Activated T-helper 17 cell treated with anti-CD3 and anti-CD28 coated beads, Interleukin-2, amount 50 U/mL, for 72 hours (primary cell): ENCODE measurements at regions not wholly inside any gene's neighbourhood (a gene's known extent, or its start where the extent isn't known, plus 50 kb on each side); places are given as distances from the start of the nearest gene placed in this dataset.

ENCODE experiments used
- ATAC-seq: fragments of 150-1000 bp; cut with Tn5 transposase; replicated peaks from 2 replicates; pipeline ENCODE4 v1.10.0; 2021; ENCODE audit warnings: mild to moderate bottlenecking, moderate library complexity
- H3K27ac Mint-ChIP-seq: one replicate; pipeline ENCODE4 v1.8.0; 2022; ENCODE audit warnings: mixed read lengths
- H3K27me3 Mint-ChIP-seq: one replicate; pipeline ENCODE4 v1.8.0; 2022; ENCODE audit warnings: mixed read lengths
- H3K36me3 Mint-ChIP-seq: one replicate; pipeline ENCODE4 v1.8.0; 2022; ENCODE audit warnings: low read depth, mild to moderate bottlenecking, mixed read lengths
- H3K4me1 Mint-ChIP-seq: one replicate; pipeline ENCODE4 v1.8.0; 2022; ENCODE audit warnings: mixed read lengths
- H3K4me3 Mint-ChIP-seq: one replicate; pipeline ENCODE4 v1.8.0; 2022; ENCODE audit warnings: mild to moderate bottlenecking, mixed read lengths
- H3K9me3 Mint-ChIP-seq: one replicate; pipeline ENCODE4 v1.8.0; 2022; ENCODE audit warnings: mixed read lengths

- no peaks in the 10 kb centered on the region for H3K4me1 Mint-ChIP-seq
- H3K27me3 Mint-ChIP-seq: peaks cover 18% of the 10 kb centered on the region
- no peak overlapping the region for H3K4me3 Mint-ChIP-seq
- H3K36me3 Mint-ChIP-seq: no peaks in the 10 kb centered on the region
- no peak for ATAC-seq
- no peak overlapping the region for H3K27ac Mint-ChIP-seq
- H3K9me3 Mint-ChIP-seq: no peaks in the 10 kb centered on the region
Measured at GRCh38 chr20:51312480-51312783, 230.1 kb downstream of the NFATC2 start.

- Mint-ChIP-seq H3K4me3 (no peak overlapping the region), H3K9me3 (no peaks in the 10 kb centered on the region), H3K27ac (no peak overlapping the region), H3K4me1 (no peaks in the 10 kb centered on the region), H3K27me3 (peaks cover 18% of the 10 kb centered on the region), H3K36me3 (no peaks in the 10 kb centered on the region)
- ATAC-seq: no peak
Measured at GRCh38 chr20:51311636-51312479, 230.7 kb downstream of the NFATC2 start.

GRCh38 chr20:51310216-51310615 lies 232.3 kb downstream of the NFATC2 start:
- Mint-ChIP-seq H3K9me3 (no peaks in the 10 kb centered on the region), H3K4me1 (no peaks in the 10 kb centered on the region), H3K27me3 (peaks cover 16% of the 10 kb centered on the region), H3K36me3 (no peaks in the 10 kb centered on the region), H3K4me3 (no peak overlapping the region), H3K27ac (no peak overlapping the region)
- no peak for ATAC-seq

- ATAC-seq: no peak
- Mint-ChIP-seq H3K4me3 (no peak overlapping the region), H3K27me3 (peaks cover 14% of the 10 kb centered on the region), H3K36me3 (no peaks in the 10 kb centered on the region), H3K9me3 (no peaks in the 10 kb centered on the region), H3K4me1 (no peaks in the 10 kb centered on the region), H3K27ac (no peak overlapping the region)
Measured at GRCh38 chr20:51309128-51309527, 233.4 kb downstream of the NFATC2 start.

- Mint-ChIP-seq H3K36me3 (no peaks in the 10 kb centered on the region), H3K27me3 (peaks cover 14% of the 10 kb centered on the region), H3K27ac (no peak overlapping the region), H3K4me3 (no peak overlapping the region), H3K4me1 (no peaks in the 10 kb centered on the region), H3K9me3 (no peaks in the 10 kb centered on the region)
- peak; percentile 96 for ATAC-seq
Measured at GRCh38 chr20:51306521-51307358, 235.8 kb downstream of the NFATC2 start.

- no peaks in the 10 kb centered on the region for H3K9me3 Mint-ChIP-seq
- no peak overlapping the region for H3K4me3 Mint-ChIP-seq
- no peaks in the 10 kb centered on the region for H3K4me1 Mint-ChIP-seq
- H3K27ac Mint-ChIP-seq: no peak overlapping the region
- H3K36me3 Mint-ChIP-seq: no peaks in the 10 kb centered on the region
- ATAC-seq: no peak
- peaks cover 14% of the 10 kb centered on the region for H3K27me3 Mint-ChIP-seq
Measured at GRCh38 chr20:51306081-51306480, 236.4 kb downstream of the NFATC2 start.

GRCh38 chr20:51305316-51306052 lies 237.0 kb downstream of the NFATC2 start:
- Mint-ChIP-seq H3K27ac (no peak overlapping the region), H3K9me3 (no peaks in the 10 kb centered on the region), H3K4me3 (no peak overlapping the region), H3K4me1 (no peaks in the 10 kb centered on the region), H3K36me3 (no peaks in the 10 kb centered on the region), H3K27me3 (peaks cover 12% of the 10 kb centered on the region)
- no peak for ATAC-seq

- no peaks in the 10 kb centered on the region for H3K9me3 Mint-ChIP-seq
- no peak overlapping the region for H3K27ac Mint-ChIP-seq
- no peaks in the 10 kb centered on the region for H3K36me3 Mint-ChIP-seq
- H3K4me1 Mint-ChIP-seq: no peaks in the 10 kb centered on the region
- ATAC-seq: no peak
- H3K27me3 Mint-ChIP-seq: peaks cover 5% of the 10 kb centered on the region
- H3K4me3 Mint-ChIP-seq: no peak overlapping the region
Measured at GRCh38 chr20:51303731-51304670, 238.5 kb downstream of the NFATC2 start.

- no peak for ATAC-seq
- H3K27me3 Mint-ChIP-seq: peaks cover 6% of the 10 kb centered on the region
Measured at GRCh38 chr20:51301026-51301425, 241.5 kb downstream of the NFATC2 start.

GRCh38 chr20:51300104-51300503 lies 242.4 kb downstream of the NFATC2 start:
- peaks cover 10% of the 10 kb centered on the region for H3K27me3 Mint-ChIP-seq
- no peaks in the 10 kb centered on the region for H3K36me3 Mint-ChIP-seq
- no peak overlapping the region for H3K27ac Mint-ChIP-seq
- no peaks in the 10 kb centered on the region for H3K9me3 Mint-ChIP-seq
- ATAC-seq: no peak
- H3K4me1 Mint-ChIP-seq: no peaks in the 10 kb centered on the region
- no peak overlapping the region for H3K4me3 Mint-ChIP-seq

More at GRCh38 chr20:51301026-51301425, 241.5 kb downstream of the NFATC2 start:
- H3K4me1 Mint-ChIP-seq: no peaks in the 10 kb centered on the region
- no peaks in the 10 kb centered on the region for H3K9me3 Mint-ChIP-seq
- H3K36me3 Mint-ChIP-seq: no peaks in the 10 kb centered on the region
- H3K27ac Mint-ChIP-seq: no peak overlapping the region
- H3K4me3 Mint-ChIP-seq: no peak overlapping the region

- ATAC-seq: no peak
- Mint-ChIP-seq H3K27me3 (peaks cover 12% of the 10 kb centered on the region), H3K9me3 (no peaks in the 10 kb centered on the region), H3K36me3 (no peaks in the 10 kb centered on the region), H3K4me3 (no peak overlapping the region), H3K4me1 (no peaks in the 10 kb centered on the region), H3K27ac (no peak overlapping the region)
Measured at GRCh38 chr20:51299413-51299812, 243.1 kb downstream of the NFATC2 start.

GRCh38 chr20:51298141-51298749 lies 244.3 kb downstream of the NFATC2 start:
- ATAC-seq: no peak
- H3K36me3 Mint-ChIP-seq: no peaks in the 10 kb centered on the region
- peaks cover 14% of the 10 kb centered on the region for H3K27me3 Mint-ChIP-seq
- H3K4me1 Mint-ChIP-seq: no peaks in the 10 kb centered on the region
- no peaks in the 10 kb centered on the region for H3K9me3 Mint-ChIP-seq
- H3K27ac Mint-ChIP-seq: no peak overlapping the region
- no peak overlapping the region for H3K4me3 Mint-ChIP-seq

- Mint-ChIP-seq H3K4me1 (no peaks in the 10 kb centered on the region), H3K27me3 (peaks cover 20% of the 10 kb centered on the region), H3K9me3 (no peaks in the 10 kb centered on the region), H3K4me3 (no peak overlapping the region), H3K27ac (no peak overlapping the region), H3K36me3 (no peaks in the 10 kb centered on the region)
- no peak for ATAC-seq
Measured at GRCh38 chr20:51287628-51288413, 254.7 kb downstream of the NFATC2 start.
